OCI-M2 (cell line): ENCODE measurements at regions not wholly inside any gene's neighbourhood (a gene's known extent, or its start where the extent isn't known, plus 50 kb on each side); places are given as distances from the start of the nearest gene placed in this dataset.

Experiments used
- DNase-seq: peaks from one replicate; lab custom pipeline; 2025; ENCODE audit not compliant: unreplicated experiment; lab: John Stamatoyannopoulos, UW

- no peak for DNase-seq
These were observed 1835.2 kb upstream of the NUDT12 start for GRCh38 chr5:105397749-105398148.

- no peak for DNase-seq
These were observed 1830.1 kb upstream of the NUDT12 start for GRCh38 chr5:105392710-105393149.

- DNase-seq, result no peak
These were observed 1829.6 kb upstream of the NUDT12 start for GRCh38 chr5:105392122-105392709.

- no peak for DNase-seq
These were observed 1817.5 kb upstream of the NUDT12 start for GRCh38 chr5:105380126-105380525.

- DNase-seq, result no peak
These were observed 1808.6 kb upstream of the NUDT12 start for GRCh38 chr5:105371169-105371568.

GRCh38 chr5:105350486-105351140 is 1788.0 kb upstream of the NUDT12 start:
- no peak for DNase-seq

- no peak for DNase-seq
These were observed 1769.0 kb upstream of the NUDT12 start for GRCh38 chr5:105331558-105331957.

- no peak for DNase-seq
These were observed 1767.6 kb upstream of the NUDT12 start for GRCh38 chr5:105330185-105330584.

- no peak for DNase-seq
These were observed 1742.3 kb upstream of the NUDT12 start for GRCh38 chr5:105304859-105305258.

- DNase-seq, result no peak
These were observed 1726.4 kb upstream of the NUDT12 start for GRCh38 chr5:105288946-105289345.

- DNase-seq, result no peak
These were observed 1720.5 kb upstream of the NUDT12 start for GRCh38 chr5:105283134-105283533.

GRCh38 chr5:105274079-105274478 is 1711.5 kb upstream of the NUDT12 start:
- DNase-seq, result no peak

GRCh38 chr5:105263515-105263914 is 1700.9 kb upstream of the NUDT12 start:
- no peak for DNase-seq

GRCh38 chr5:105259581-105260217 is 1697.1 kb upstream of the NUDT12 start:
- no peak for DNase-seq

GRCh38 chr5:105238561-105238960 is 1676.0 kb upstream of the NUDT12 start:
- no peak for DNase-seq

- peak; percentile 13 for DNase-seq
These were observed 1668.0 kb upstream of the NUDT12 start for GRCh38 chr5:105230516-105231157.

- no peak for DNase-seq
These were observed 1655.4 kb upstream of the NUDT12 start for GRCh38 chr5:105218018-105218417.

- DNase-seq, result no peak
These were observed 1650.5 kb upstream of the NUDT12 start for GRCh38 chr5:105213078-105213477.

GRCh38 chr5:105207066-105207465 is 1644.5 kb upstream of the NUDT12 start:
- DNase-seq, result no peak

- DNase-seq, result no peak
These were observed 1634.9 kb upstream of the NUDT12 start for GRCh38 chr5:105197531-105197930.

GRCh38 chr5:105195765-105196164 is 1633.2 kb upstream of the NUDT12 start:
- no peak for DNase-seq

- DNase-seq, result no peak
These were observed 1610.3 kb upstream of the NUDT12 start for GRCh38 chr5:105172918-105173317.
